ENCODE measurements at regions not wholly inside any gene's neighbourhood (a gene's known extent, or its start where the extent isn't known, plus 50 kb on each side); places are given as distances from the start of the nearest gene placed in this dataset.

GRCh38 chr5:85357309-85357708, 972.6 kb upstream of the EDIL3 start:
- no peak for DNase-seq
- H3K79me1 ChIP-seq (ENCODE audit: insufficient read depth, low read depth, low read length, poor library complexity, severe bottlenecking), result no peaks in the 10 kb centered on the region
- TF ChIP-seq CTCF (conservative IDR thresholded peaks at IDR 0.05), result no peak
- Mint-ChIP-seq H3K9me3 (no peaks in the 10 kb centered on the region), H3K4me3 (no peak overlapping the region), H3K36me3 (ENCODE audit: insufficient read depth in 1 of 3, low read depth in 3 of 3) (no peaks in the 10 kb centered on the region), H3K27me3 (ENCODE audit: low read depth) (no peaks in the 10 kb centered on the region), H3K4me1 (no peaks in the 10 kb centered on the region), H3K27ac (no peak overlapping the region)
- no peak overlapping the region for H2BK12ac ChIP-seq (ENCODE audit: insufficient read length, low read depth, low read length)
- no peak overlapping the region for H3K14ac ChIP-seq (ENCODE audit: insufficient read depth, low read length)
- no peak overlapping the region for H4K8ac ChIP-seq (replicated peaks; ENCODE audit: insufficient read length, low read depth, low read length)
- WGBS (ENCODE audit: extremely low coverage, insufficient read length, low lambda C conversion rate), result no CpG with 5 or more reads among the region's 1 CpG
- H3K9ac ChIP-seq (ENCODE audit: extremely low read depth, insufficient read length, low read length), result no peak overlapping the region
- no peaks in the 10 kb centered on the region for H3K27me3 ChIP-seq (ENCODE audit: insufficient read depth, low read length)
- no peak overlapping the region for H2AK5ac ChIP-seq (ENCODE audit: insufficient read length, low read length)
- H3K18ac ChIP-seq (ENCODE audit: insufficient read length, low read depth, low read length), result no peak overlapping the region
- H3K9me3 ChIP-seq (ENCODE audit: control insufficient read depth, low read depth, low read length), result no peaks in the 10 kb centered on the region
- no peaks in the 10 kb centered on the region for H3K23me2 ChIP-seq (ENCODE audit: insufficient read length, low read depth, low read length, poor library complexity, severe bottlenecking)
- no peak overlapping the region for H2BK5ac ChIP-seq (ENCODE audit: insufficient read length, low read length)
- no peak overlapping the region for H2AFZ ChIP-seq (ENCODE audit: low read length)
- no peak overlapping the region for H3K4ac ChIP-seq (ENCODE audit: low read depth, low read length)
- no peak overlapping the region for H3K23ac ChIP-seq (ENCODE audit: insufficient read length, low read depth, low read length)
- H3T11ph ChIP-seq (ENCODE audit: low read length), result no peak overlapping the region
- H3K56ac ChIP-seq (ENCODE audit: insufficient read length, low read depth, low read length), result no peak overlapping the region
- no peak overlapping the region for H2BK20ac ChIP-seq (ENCODE audit: low read depth, low read length, poor library complexity, severe bottlenecking)
- H4K5ac ChIP-seq (ENCODE audit: insufficient read length, low read depth, low read length), result no peak overlapping the region
- no peaks in the 10 kb centered on the region for H3K4me1 ChIP-seq (ENCODE audit: insufficient read depth, low read length)
- no peaks in the 10 kb centered on the region for H3K79me2 ChIP-seq (ENCODE audit: insufficient read depth, low read length)
- H2BK15ac ChIP-seq (ENCODE audit: low read depth, low read length), result no peak overlapping the region
- no peak overlapping the region for H3K27ac ChIP-seq (ENCODE audit: insufficient read length, low read depth, low read length)
- H4K20me1 ChIP-seq (ENCODE audit: control insufficient read depth, insufficient read depth, insufficient read length), result no peaks in the 10 kb centered on the region
- H4K91ac ChIP-seq (ENCODE audit: insufficient read length, low read depth, low read length), result no peak overlapping the region
- no peak overlapping the region for H2BK120ac ChIP-seq (ENCODE audit: low read depth, low read length, poor library complexity, severe bottlenecking)
- no peak overlapping the region for H3K4me2 ChIP-seq (ENCODE audit: insufficient read depth, insufficient read length, low read length)

Data from H9 (cell line).